SU-DHL-6 (cell line): ENCODE measurements at regions not wholly inside any gene's neighbourhood (a gene's known extent, or its start where the extent isn't known, plus 50 kb on each side); places are given as distances from the start of the nearest gene placed in this dataset.

ENCODE experiments used
- H2AFZ ChIP-seq: fragments of 200-600 bp; sonication (generic); 2 replicates; pipeline ENCODE4 v1.6.1; 2014; ENCODE audit warnings: low read depth, mild to moderate bottlenecking, moderate library complexity, mixed read lengths, antibody characterized with exemption, low read length; ENCODE audit not compliant: severe bottlenecking
- H3F3A ChIP-seq: fragments of 200-600 bp; shearing (Covaris generic); 2 replicates; pipeline ENCODE4 v1.6.0; 2016; ENCODE audit warnings: antibody characterized with exemption, mild to moderate bottlenecking; ENCODE audit not compliant: insufficient read depth
- H3K27ac ChIP-seq: fragments of 200-600 bp; sonication (generic); 2 replicates; pipeline ENCODE4 v1.5.1; 2016; ENCODE audit warnings: low read depth, mild to moderate bottlenecking, low read length, moderate library complexity, mixed read lengths
- H3K27me3 ChIP-seq: fragments of 200-600 bp; sonication (generic), shearing (Covaris generic); 2 replicates; pipeline ENCODE4 v1.6.0; 2014; ENCODE audit warnings: mild to moderate bottlenecking, low read length
- H3K36me3 ChIP-seq: fragments of 200-600 bp; sonication (generic); 2 replicates; pipeline ENCODE4 v1.6.1; 2014; ENCODE audit warnings: mild to moderate bottlenecking, low read length, mixed read lengths
- H3K4me2 ChIP-seq: fragments of 300-600, 200-600 bp; shearing (Covaris generic), sonication (generic); 2 replicates; pipeline ENCODE4 v1.6.0; 2014; ENCODE audit warnings: low read length, low read depth, mild to moderate bottlenecking; ENCODE audit not compliant: poor library complexity, severe bottlenecking
- H3K4me3 ChIP-seq: fragments of 200-600 bp; sonication (generic); 2 replicates; pipeline ENCODE4 v1.5.1; 2014; ENCODE audit warnings: antibody characterized with exemption, low read length, mild to moderate bottlenecking, mixed read lengths; ENCODE audit not compliant: insufficient read depth, poor library complexity, severe bottlenecking
- H3K79me2 ChIP-seq: fragments of 200-600 bp; sonication (generic); 2 replicates; pipeline ENCODE4 v1.6.1; 2014; ENCODE audit warnings: mild to moderate bottlenecking, low read length, moderate library complexity; ENCODE audit not compliant: insufficient read depth
- H3K9ac ChIP-seq: fragments of 200-600 bp; sonication (generic); 2 replicates; pipeline ENCODE4 v1.7.0; 2014; ENCODE audit warnings: mild to moderate bottlenecking, low read length
- H3K9me2 ChIP-seq: fragments of 200-600 bp; sonication (generic); replicated peaks from 2 replicates; pipeline ENCODE4 v1.6.1; 2014; ENCODE audit warnings: low read length; ENCODE audit not compliant: insufficient read depth
- H3K9me3 ChIP-seq: fragments of 200-600 bp; sonication (generic); 2 replicates; pipeline ENCODE4 v1.6.1; 2014; ENCODE audit warnings: low read length, mixed read lengths; ENCODE audit not compliant: insufficient read depth
- H4K20me1 ChIP-seq: fragments of 200-600 bp; sonication (generic); 2 replicates; pipeline ENCODE4 v1.6.1; 2014; ENCODE audit warnings: low read depth, mild to moderate bottlenecking, antibody characterized with exemption, low read length, moderate library complexity, mixed read lengths
- CTCF ChIP-seq: fragments of 200-600 bp; sonication (generic); IDR thresholded peaks from one replicate; pipeline ENCODE4 v1.5.1; 2017; ENCODE audit warnings: antibody characterized with exemption, mild to moderate bottlenecking, low read length, moderate library complexity; ENCODE audit not compliant: insufficient read depth, poor library complexity, severe bottlenecking
- EZH2phosphoT487 ChIP-seq: fragments of 200-600 bp; sonication (generic), shearing (Covaris generic); conservative IDR thresholded peaks from 2 replicates; pipeline ENCODE4 v1.6.1; 2018; ENCODE audit warnings: mild to moderate bottlenecking, antibody characterized with exemption, low read length, moderate library complexity, mixed read lengths

GRCh38 chr5:23631302-23632045 is 124.1 kb downstream of the PRDM9 start:
- no peaks in the 10 kb centered on the region for H3K9me3 ChIP-seq
- H3K27me3 ChIP-seq, result no peaks in the 10 kb centered on the region
- H3K27ac ChIP-seq, result no peak overlapping the region
- peak overlapping the region; percentile 21 for H2AFZ ChIP-seq
- no peak overlapping the region for H3K9ac ChIP-seq
- H3F3A ChIP-seq, result no peaks in the 10 kb centered on the region
- H3K9me2 ChIP-seq, result no peaks in the 10 kb centered on the region
- no peaks in the 10 kb centered on the region for H3K36me3 ChIP-seq
- TF ChIP-seq EZH2phosphoT487 (no peak), CTCF (no peak)
- no peak overlapping the region for H3K4me2 ChIP-seq
- H3K79me2 ChIP-seq, result no peaks in the 10 kb centered on the region
- no peak overlapping the region for H3K4me3 ChIP-seq
- no peaks in the 10 kb centered on the region for H4K20me1 ChIP-seq

DNA sequence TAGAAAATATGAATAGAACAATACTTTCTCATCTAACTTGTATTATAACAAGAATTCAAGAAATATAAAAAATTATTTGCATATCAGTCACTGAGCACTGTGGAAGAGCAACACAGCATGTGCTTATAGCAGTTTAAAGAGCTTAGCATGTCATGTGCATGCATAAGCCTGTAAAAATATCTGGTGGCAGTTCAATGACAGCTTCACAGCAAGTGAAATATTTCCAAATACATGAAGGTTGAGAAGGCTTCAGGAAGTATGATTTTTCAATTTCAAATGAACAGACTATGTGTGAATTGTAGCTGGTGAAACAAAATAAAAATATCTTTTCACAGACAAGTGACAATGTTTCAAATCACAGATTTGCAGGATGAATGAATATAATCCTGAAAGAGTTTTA is 128.5 kb downstream of the PRDM9 start:
- Histone ChIP-seq H3K4me3 (no peak overlapping the region), H3K4me2 (no peak overlapping the region), H3F3A (no peaks in the 10 kb centered on the region), H4K20me1 (no peaks in the 10 kb centered on the region), H3K9ac (no peak overlapping the region), H3K9me2 (no peaks in the 10 kb centered on the region), H3K27ac (no peak overlapping the region), H3K79me2 (no peaks in the 10 kb centered on the region), H3K9me3 (0 out of 2 replicates have a peak, but pooled peaks cover 4% of the 10 kb centered on the region), H3K36me3 (no peaks in the 10 kb centered on the region), H2AFZ (peak overlapping the region; percentile 50), H3K27me3 (no peaks in the 10 kb centered on the region)
- TF ChIP-seq CTCF (no peak), EZH2phosphoT487 (no peak)

GRCh38 chr5:23639326-23639725 is 131.9 kb downstream of the PRDM9 start:
- no peaks in the 10 kb centered on the region for H3K9me2 ChIP-seq
- no peak overlapping the region for H2AFZ ChIP-seq
- no peak overlapping the region for H3K9ac ChIP-seq
- no peak overlapping the region for H3K4me3 ChIP-seq
- H4K20me1 ChIP-seq, result no peaks in the 10 kb centered on the region
- H3K4me2 ChIP-seq, result no peak overlapping the region
- H3F3A ChIP-seq, result no peaks in the 10 kb centered on the region
- TF ChIP-seq CTCF (no peak), EZH2phosphoT487 (no peak)
- H3K9me3 ChIP-seq, result peaks cover 8% of the 10 kb centered on the region; the same call in 1 of the 2 replicates
- H3K27me3 ChIP-seq, result no peaks in the 10 kb centered on the region
- H3K27ac ChIP-seq, result no peak overlapping the region
- H3K79me2 ChIP-seq, result no peaks in the 10 kb centered on the region
- H3K36me3 ChIP-seq, result no peaks in the 10 kb centered on the region
